VCaP (cell line): ENCODE measurements at regions not wholly inside any gene's neighbourhood (a gene's known extent, or its start where the extent isn't known, plus 50 kb on each side); places are given as distances from the start of the nearest gene placed in this dataset.

Source experiments
- H3K27ac ChIP-seq: fragments of 450-650 bp; 2 replicates; pipeline ENCODE4 v1.5.1; 2017
- CTCF ChIP-seq: fragments of 450-650 bp; conservative IDR thresholded peaks from 2 replicates; pipeline ENCODE4 v1.5.1; 2017; ENCODE audit warnings: mild to moderate bottlenecking, moderate library complexity

DNA sequence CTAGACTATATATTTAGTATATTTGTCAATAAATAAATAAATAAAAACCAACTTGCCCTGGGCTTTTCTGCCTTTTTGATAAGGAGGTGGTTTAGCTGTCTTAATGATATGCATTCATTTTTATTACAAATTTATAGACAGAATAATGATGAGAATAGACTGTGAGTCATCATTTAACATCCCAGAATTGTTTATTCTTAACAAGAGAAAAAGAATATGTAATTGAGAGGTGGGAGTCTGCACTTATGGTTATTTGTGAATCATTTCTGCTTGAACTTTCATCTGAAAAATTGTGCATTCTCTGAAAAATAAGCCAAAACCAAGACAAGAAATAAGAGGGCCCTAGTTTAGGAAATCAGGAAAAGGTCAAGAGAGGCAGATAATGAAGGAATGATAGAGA is 326.2 kb downstream of the COL11A1 start:
- TF ChIP-seq CTCF: no peak

DNA sequence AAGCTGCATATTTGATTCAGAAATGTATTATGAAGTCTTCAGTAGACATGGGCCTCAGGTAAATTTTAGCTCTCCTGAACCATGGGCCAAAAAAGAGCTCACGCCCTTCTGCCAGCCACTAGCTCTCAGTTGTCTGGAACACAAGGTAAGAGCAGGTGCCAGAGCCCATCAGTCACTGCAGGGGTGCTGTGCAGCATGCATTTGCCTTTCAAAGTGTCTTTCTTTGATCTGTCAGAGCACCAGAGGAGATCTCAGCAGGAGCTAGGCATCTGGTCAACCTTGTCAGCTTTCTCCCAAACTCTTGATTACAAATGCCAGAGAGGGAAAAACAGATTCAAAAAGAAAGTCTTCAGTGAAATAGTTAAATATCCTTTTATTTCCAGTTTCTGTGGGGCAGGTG is 332.3 kb downstream of the COL11A1 start:
- no peak overlapping the region for H3K27ac ChIP-seq
- TF ChIP-seq CTCF: no peak

More for the DNA sequence above, 326.2 kb downstream of the COL11A1 start:
- no peak overlapping the region for H3K27ac ChIP-seq

DNA sequence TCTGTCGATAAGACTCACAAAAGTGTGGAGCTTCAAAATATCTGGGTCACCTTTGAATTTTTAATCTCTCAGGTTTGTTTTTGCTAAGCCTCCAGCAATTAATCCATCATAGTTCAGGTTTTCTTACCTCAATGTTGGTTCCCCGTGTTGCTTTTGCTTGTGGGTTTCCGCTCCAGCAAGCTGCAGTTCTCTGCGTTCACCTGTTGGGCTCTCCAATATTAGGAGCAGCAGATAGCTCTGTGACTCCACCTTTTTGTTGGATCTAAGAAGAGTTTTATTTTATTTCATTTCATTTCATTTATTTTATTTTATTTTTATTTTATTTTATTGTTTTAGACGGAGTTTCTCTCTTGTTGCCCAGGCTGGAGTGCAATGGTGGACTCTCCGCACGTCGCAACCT is 335.5 kb downstream of the COL11A1 start:
- H3K27ac ChIP-seq: no peak overlapping the region
- TF ChIP-seq CTCF: no peak; the same call in 1 of the 2 replicates

- H3K27ac ChIP-seq: no peak overlapping the region
- no peak for TF ChIP-seq CTCF
Measured at GRCh38 chr1:102758418-102758817, 349.9 kb downstream of the COL11A1 start.

DNA sequence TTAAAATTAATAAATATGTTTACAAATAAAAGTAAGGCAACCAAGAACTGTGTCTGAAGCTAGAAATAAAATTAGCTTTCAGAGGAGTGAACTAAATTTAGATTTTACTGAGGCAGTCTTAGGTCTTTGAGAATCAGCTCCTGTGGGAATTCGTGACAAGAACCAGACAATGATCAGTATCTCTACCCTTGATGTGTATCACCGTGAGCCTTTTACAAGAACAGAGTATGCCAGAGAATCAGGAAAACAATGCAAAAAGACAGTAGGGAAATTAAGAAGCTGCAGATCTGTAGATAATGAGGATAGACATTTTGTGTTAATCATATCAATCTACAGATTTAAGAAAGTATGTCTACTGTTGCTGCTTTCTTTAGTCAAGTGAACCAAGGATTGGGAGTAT is 351.0 kb downstream of the COL11A1 start:
- no peak for TF ChIP-seq CTCF
- H3K27ac ChIP-seq: no peak overlapping the region

DNA sequence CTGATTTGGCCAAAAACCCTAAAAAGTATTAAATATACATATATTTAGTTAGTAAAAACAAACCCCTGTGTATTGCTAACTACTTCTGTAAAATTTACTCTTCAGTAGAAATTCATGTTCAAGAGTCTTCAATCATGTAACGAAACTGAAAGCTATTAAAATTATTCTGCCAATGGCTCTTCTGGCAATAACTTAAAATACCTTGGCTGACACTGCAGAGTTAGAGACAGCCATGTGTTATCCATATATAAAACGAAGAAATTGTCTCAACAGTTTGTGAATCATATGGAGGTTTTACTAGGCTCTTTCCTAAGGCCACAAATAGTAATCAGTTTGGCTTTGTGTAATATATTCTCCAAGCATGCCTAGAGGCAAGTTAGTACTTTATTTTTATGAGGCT is 357.2 kb downstream of the COL11A1 start:
- no peak for TF ChIP-seq CTCF
- H3K27ac ChIP-seq: no peak overlapping the region

DNA sequence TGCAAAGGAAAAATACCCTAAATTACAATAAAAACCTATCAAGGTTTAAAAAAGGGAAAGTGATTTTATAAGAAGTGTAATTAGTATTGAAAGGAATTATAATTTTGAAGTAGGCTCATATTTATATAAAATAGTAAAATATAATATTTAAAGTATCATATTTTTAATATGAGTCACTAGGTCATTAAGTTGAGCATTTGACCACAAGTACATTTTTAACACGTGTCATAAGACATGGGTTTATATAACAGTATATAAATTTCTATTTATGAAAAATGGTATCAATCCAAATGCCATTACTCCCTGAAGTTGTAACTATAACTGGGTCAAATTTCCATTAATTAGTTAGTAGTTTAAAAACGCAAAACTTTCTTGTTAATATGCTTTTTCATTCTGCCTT is 365.9 kb downstream of the COL11A1 start:
- TF ChIP-seq CTCF: no peak
- no peak overlapping the region for H3K27ac ChIP-seq
